HG02678 (cell line): ENCODE measurements at regions not wholly inside any gene's neighbourhood (a gene's known extent, or its start where the extent isn't known, plus 50 kb on each side); places are given as distances from the start of the nearest gene placed in this dataset.
"Not testable (repeated sequence)": the region's sequence is repeated elsewhere in the genome, so short reads cannot be mapped to it uniquely, and the experiment has no call there.

ENCODE experiments used
- ATAC-seq: cut with Tn5 transposase; IDR thresholded peaks from one replicate; pipeline ENCODE4 v1.9.1; 2021; ENCODE audit warnings: mild to moderate bottlenecking, moderate library complexity; ENCODE audit not compliant: unreplicated experiment

DNA sequence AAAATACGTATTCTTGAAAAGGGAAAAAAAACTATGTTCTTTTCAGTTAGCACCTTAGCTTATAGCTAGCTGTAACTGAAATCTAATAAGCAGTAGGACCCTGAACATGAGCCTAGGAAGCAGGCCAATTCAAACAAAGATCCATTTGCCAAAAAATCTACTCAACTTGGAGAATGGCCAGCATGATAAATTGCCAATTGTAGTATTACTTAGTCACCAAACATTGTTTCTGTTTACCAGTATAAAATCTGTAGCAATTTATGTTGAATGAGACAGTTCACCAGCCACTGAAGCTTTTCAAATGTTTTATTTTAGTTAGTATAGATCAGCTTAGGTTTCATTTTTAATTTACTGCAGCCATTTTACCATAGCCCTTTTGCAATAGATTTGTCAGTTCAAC, 323.6 kb upstream of the DIPK2B start:
- no peak for ATAC-seq

DNA sequence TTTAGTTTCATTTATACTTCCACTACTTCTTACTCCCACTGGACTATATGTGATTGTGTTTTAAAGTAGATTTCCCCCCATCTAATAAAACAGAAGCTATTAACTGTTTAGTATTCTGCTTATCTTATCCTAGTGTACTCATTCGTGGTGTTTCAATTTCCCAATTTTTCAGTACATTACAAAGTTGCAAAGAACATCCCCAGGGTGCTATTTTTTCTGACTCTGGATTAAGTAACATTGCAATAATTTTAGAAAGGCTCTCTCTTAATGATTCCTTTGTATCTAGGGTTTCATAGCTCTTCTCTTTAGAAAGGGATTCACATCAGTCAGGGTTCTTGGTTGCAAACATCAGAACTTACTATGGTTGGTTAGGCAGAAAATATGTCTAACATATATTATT, 317.9 kb upstream of the DIPK2B start:
- ATAC-seq, result no peak

- no peak for ATAC-seq
Observed at GRCh38 chrX:45517090-45517973, 316.7 kb upstream of the DIPK2B start.

- no peak for ATAC-seq
Observed at GRCh38 chrX:45515262-45516215, 314.9 kb upstream of the DIPK2B start.

DNA sequence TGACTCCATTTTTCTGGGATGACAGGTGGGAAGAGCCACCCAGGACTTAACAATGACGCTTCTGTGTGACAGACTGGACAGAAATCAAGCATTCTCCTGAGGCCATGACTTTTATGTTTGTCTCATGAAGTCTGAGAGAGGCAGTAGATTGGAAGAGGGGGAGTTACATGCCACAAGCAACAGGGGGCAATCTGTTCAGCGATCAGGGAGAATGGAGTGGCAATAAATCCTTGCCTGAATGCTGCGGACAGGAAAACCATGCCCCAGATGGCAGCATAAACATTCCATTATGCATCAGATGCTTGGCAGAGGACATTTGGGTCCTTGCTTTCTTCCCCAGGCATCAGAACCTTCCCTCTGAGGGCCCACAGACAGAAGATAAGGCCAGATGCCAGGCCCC, 312.4 kb upstream of the DIPK2B start:
- ATAC-seq, result no peak

- ATAC-seq, result no peak
Observed at GRCh38 chrX:45508454-45508853, 307.8 kb upstream of the DIPK2B start.

- ATAC-seq, result no peak
Observed at GRCh38 chrX:45506149-45506730, 305.6 kb upstream of the DIPK2B start.

DNA sequence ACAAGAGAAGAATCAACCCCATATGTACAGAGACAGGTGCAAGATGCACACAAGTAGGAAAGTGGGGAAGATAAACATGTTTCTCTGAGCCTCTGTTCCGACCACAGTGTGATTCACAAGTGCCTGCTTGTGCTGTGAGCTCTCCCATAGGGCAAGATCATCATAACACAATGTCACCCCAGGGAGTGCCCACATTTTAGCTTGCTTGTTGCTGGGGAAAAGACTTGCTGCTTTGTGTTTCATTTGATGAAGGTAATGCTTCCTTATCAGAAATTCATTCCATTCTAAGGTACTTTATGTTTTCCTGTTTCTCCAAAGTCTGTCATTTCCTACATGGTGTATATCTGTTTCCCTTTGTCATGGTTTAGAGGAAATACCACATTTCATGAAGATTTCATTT, 304.5 kb upstream of the DIPK2B start:
- ATAC-seq, result no peak

DNA sequence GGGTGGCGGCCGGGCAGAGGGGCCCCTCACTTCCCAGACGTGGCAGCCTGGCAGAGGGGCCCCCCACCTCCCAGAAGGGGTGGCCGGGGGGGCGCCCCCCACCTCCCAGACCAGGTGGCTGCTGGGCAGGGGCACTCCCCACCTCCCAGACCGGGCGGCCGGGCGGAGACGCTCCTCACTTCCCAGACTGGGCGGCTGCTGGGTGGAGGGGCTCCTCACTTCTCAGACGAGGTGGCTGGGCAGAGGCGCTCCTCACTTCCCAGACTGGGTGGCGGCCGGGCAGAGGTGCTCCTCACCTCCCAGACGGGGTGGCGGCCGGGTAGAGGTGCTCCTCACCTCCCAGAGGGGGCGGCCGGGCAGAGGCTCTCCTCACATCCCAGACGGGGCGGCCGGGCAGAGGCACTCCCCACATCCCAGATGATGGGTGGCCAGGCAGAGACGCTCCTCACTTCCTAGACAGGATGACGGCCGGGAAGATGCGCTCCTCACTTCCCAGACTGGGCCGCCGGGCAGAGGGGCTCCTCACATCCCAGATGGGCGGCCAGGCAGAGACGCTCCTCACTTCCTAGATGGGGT, 303.2 kb upstream of the DIPK2B start:
- ATAC-seq, result not testable (repeated sequence)

- ATAC-seq, result no peak
Observed at GRCh38 chrX:45502396-45502795, 301.7 kb upstream of the DIPK2B start.

DNA sequence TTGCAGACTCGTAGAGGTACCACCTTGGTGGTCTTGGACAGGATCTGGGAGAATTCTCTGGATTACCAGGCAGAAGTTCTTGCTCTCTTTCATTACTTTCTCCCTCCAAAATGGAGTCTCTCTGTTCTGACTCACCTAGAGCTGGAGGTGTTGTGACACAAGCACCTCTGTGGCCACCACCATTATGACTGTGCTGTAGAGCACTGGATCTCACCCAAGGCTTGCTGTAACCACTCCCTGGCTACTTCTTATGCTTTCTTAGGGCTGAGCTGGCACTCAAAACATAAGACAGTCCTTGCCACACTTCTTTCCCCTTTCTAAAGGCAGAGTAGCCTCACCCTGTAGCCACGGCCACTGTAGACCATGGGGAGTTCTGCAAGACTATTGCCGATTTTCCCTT, 296.6 kb upstream of the DIPK2B start:
- ATAC-seq, result no peak

- no peak for ATAC-seq
Observed at GRCh38 chrX:45485719-45486118, 285.0 kb upstream of the DIPK2B start.

GRCh38 chrX:45479835-45480422, 279.3 kb upstream of the DIPK2B start:
- ATAC-seq, result no peak

GRCh38 chrX:45479196-45479834, 278.6 kb upstream of the DIPK2B start:
- no peak for ATAC-seq

DNA sequence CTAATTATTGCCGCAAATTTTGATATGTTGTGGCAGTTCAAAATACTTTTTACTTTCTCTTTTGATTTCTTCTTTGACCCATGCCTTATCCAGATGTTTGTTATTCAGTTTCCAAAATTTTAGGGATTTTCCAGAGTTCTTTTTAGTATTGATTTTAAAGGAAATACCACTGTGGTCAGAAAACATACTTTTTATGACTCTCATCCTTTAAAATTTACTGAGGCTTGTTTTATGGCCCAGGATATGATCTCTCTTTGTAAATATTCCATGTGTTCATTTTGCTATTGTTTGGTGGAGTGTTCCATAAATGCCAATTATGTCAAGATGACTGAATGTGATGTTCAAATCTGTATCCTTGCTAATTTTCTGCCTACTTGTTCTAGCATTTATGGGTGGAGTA, 272.3 kb upstream of the DIPK2B start:
- ATAC-seq, result no peak

DNA sequence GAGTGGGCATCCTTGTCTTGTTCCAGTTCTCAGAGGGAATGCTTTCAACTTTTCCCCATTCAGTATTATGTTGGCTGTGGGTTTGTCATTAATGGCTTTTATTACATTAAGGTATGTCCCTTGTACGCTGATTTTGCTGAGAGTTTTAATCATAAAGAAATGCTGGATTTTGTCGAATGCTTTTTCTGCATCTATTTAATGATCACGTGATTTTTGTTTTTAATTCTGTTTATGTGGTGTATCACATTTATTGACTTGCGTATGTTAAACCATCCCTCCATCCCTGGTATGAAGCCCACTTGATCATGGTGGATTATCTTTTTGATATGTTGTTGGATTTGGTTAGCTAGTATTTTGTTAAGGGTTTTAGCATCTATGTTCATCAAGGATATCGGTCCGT, 266.9 kb upstream of the DIPK2B start:
- ATAC-seq, result not testable (repeated sequence)

GRCh38 chrX:45455732-45456131, 255.1 kb upstream of the DIPK2B start:
- not testable (repeated sequence) for ATAC-seq

DNA sequence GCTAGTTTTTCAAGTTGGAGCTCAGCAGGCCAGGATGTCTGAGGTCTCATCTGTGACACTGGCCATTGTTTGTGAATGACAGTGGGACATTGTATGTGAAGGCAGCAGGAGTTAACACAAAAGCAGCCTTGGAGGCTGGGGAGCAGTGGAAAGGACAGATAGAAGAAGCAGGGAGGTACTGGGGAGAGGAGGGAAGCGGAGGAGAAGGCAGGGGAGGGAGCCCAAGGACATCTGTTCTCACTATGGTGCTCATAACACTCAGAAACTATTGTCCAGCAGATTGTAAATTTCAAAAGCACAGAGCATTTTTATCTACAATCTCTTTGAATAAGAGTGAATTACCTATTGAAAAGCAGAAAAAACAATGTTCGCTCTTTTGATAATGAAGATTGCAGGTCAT, 253.6 kb upstream of the DIPK2B start:
- no peak for ATAC-seq

- no peak for ATAC-seq
Observed at GRCh38 chrX:45449982-45450381, 249.3 kb upstream of the DIPK2B start.

GRCh38 chrX:45447995-45448394, 247.3 kb upstream of the DIPK2B start:
- no peak for ATAC-seq
